Cardiac fibroblast (primary cell): ENCODE measurements at regions not wholly inside any gene's neighbourhood (a gene's known extent, or its start where the extent isn't known, plus 50 kb on each side); places are given as distances from the start of the nearest gene placed in this dataset.
A peak's percentile ranks its signal among the peaks of the same experiment; 100 is the strongest.

ENCODE experiments used
- DNase-seq, 2 donors: peaks; one replicate each; pipeline versions ENCODE4 v3.0.0 to v3.0.0-alpha.2; 2010; ENCODE audit warnings: low read depth in 2 of 2
- H3K4me3 ChIP-seq, 2 donors: replicated peaks in 1 of 2; 1 replicate in 1 of 2; 2 replicates in 1 of 2; pipeline ENCODE4 v1.5.1; 2011; ENCODE audit warnings: low read depth in 2 of 2, low read length in 2 of 2, mild to moderate bottlenecking in 2 of 2, moderate library complexity in 1 of 2
- TF ChIP-seq, protein P1 (sequence below): IDR thresholded peaks from one replicate; pipeline ENCODE4 v1.5.1; 2011; ENCODE audit warnings: low read depth, mild to moderate bottlenecking, low read length, inconsistent platforms

DNA sequence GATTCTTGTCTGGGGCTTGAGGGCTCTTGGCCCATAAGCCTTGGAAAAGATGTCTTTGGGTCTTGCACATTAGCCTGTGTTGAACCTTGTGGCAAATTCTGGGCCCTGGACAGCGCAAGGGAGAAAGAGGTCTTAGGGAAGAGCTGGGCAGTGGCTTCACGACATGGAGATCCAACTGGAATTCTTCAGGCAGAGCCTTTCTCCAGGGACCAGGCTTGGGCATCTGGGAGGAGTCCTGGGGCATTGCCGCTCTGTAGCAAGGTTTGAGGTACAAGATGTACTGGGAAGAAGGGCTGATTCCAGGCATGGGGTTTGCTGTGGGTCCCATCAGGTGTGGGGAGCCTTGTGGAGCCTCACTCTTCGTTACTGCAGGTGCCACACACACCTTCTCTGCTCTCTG is 104.0 kb upstream of the ACTRT1 start:
- no peak for DNase-seq
- TF ChIP-seq, protein P1, sequence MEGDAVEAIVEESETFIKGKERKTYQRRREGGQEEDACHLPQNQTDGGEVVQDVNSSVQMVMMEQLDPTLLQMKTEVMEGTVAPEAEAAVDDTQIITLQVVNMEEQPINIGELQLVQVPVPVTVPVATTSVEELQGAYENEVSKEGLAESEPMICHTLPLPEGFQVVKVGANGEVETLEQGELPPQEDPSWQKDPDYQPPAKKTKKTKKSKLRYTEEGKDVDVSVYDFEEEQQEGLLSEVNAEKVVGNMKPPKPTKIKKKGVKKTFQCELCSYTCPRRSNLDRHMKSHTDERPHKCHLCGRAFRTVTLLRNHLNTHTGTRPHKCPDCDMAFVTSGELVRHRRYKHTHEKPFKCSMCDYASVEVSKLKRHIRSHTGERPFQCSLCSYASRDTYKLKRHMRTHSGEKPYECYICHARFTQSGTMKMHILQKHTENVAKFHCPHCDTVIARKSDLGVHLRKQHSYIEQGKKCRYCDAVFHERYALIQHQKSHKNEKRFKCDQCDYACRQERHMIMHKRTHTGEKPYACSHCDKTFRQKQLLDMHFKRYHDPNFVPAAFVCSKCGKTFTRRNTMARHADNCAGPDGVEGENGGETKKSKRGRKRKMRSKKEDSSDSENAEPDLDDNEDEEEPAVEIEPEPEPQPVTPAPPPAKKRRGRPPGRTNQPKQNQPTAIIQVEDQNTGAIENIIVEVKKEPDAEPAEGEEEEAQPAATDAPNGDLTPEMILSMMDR = no peak
- H3K4me3 ChIP-seq = no peak overlapping the region

DNA sequence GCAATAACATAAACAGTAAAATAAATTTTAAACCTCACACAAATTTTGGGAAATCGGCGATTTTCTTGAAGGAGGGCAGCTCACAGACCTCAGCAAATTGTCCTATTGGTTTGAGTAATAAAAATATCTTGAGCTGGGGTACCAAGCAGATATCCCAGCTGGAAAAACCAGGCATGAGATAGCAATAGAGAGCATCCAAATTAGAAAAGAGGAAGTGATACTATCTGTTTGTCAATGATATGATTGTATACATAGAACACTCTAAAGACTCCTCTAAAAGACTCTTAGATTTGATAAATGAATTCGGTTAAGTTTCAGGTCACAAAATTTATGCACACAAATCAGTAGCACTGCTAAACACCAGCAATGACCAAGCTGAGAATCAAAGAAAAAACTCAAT is 90.5 kb upstream of the ACTRT1 start:
- TF ChIP-seq, protein P1 = no peak
- no peak for DNase-seq
- H3K4me3 ChIP-seq = no peak overlapping the region

DNA sequence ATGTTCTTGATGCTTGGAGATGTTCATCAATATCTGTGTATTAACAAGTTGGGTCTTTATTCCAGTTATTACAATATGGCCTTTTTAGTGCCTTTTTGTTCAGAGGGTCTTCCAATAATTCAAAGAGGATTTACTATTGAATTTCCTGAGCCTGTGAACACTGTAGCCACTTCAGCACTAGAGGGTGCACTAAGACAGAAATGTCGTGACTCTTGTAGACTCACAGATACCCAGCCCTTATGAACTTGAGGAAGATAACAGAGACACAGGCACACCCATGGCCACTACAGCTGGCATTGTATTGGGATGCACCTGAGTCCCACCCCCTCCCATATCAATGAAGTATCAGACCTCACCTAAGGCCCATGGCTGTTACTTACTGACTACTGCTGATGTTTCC is 54.4 kb upstream of the ACTRT1 start:
- peak in 1 of 2 donors; percentile 0 for DNase-seq
- no peak overlapping the region for H3K4me3 ChIP-seq
- TF ChIP-seq, protein P1 = no peak

DNA sequence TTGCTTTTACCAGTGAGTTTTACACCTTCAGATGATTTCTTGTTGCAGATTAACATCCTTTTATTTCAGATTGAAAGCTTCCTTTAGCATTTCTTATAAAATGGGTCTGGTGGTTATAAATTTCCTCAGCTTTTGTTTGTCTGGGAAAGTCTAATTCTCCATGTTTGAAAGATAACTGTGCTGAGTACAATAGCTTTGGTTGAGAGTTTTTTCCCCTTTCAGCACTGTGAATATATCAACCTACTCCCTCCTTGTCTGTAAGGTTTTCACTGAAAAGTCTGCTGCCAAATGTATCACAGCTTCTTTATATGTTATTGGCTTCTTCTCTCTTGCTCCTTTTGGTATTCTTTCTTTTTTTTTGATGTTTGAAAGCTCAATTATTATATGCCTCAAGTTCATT is 53.5 kb upstream of the ACTRT1 start:
- TF ChIP-seq, protein P1 = no peak
- no peak overlapping the region for H3K4me3 ChIP-seq
- DNase-seq = no peak
